T-helper 1 cell (primary cell): ENCODE measurements at regions not wholly inside any gene's neighbourhood (a gene's known extent, or its start where the extent isn't known, plus 50 kb on each side); places are given as distances from the start of the nearest gene placed in this dataset.
A peak's percentile ranks its signal among the peaks of the same experiment; 100 is the strongest.
"Not testable (repeated sequence)": the region's sequence is repeated elsewhere in the genome, so short reads cannot be mapped to it uniquely, and the experiment has no call there.

Experiments used
- DNase-seq, 5 donors: peaks; one replicate each; pipeline ENCODE4 v3.0.0-alpha.2; 2012 to 2020

- not testable (repeated sequence) for DNase-seq
These were observed 174.6 kb downstream of the SPIN4 start for GRCh38 chrX:63176578-63176977.

- DNase-seq = not testable (repeated sequence)
These were observed 177.1 kb downstream of the SPIN4 start for GRCh38 chrX:63173841-63174718.

- DNase-seq = not testable (repeated sequence)
These were observed 181.7 kb downstream of the SPIN4 start for GRCh38 chrX:63169416-63169815.

- DNase-seq = not testable (repeated sequence)
These were observed 182.2 kb downstream of the SPIN4 start for GRCh38 chrX:63168949-63169348.

- DNase-seq = not testable (repeated sequence)
These were observed 184.1 kb downstream of the SPIN4 start for GRCh38 chrX:63167002-63167401.

- not testable (repeated sequence) for DNase-seq
These were observed 190.1 kb downstream of the SPIN4 start for GRCh38 chrX:63160994-63161393.

GRCh38 chrX:63160340-63160739 is 190.8 kb downstream of the SPIN4 start:
- DNase-seq = not testable (repeated sequence)

- DNase-seq = not testable (repeated sequence)
These were observed 205.6 kb downstream of the SPIN4 start for GRCh38 chrX:63145526-63145925.

GRCh38 chrX:63142588-63142987 is 208.5 kb downstream of the SPIN4 start:
- not testable (repeated sequence) for DNase-seq

- not testable (repeated sequence) for DNase-seq
These were observed 215.3 kb downstream of the SPIN4 start for GRCh38 chrX:63135859-63136258.

GRCh38 chrX:63128509-63128908 is 222.6 kb downstream of the SPIN4 start:
- DNase-seq = peak in 1 of 5 donors; percentile 25

- DNase-seq = no peak
These were observed 235.9 kb downstream of the SPIN4 start for GRCh38 chrX:63115196-63115595.

GRCh38 chrX:63101879-63102620 is 249.1 kb downstream of the SPIN4 start:
- DNase-seq = no peak

- no peak for DNase-seq
These were observed 292.9 kb downstream of the SPIN4 start for GRCh38 chrX:63058204-63058603.

- peak in 1 of 5 donors; percentile 3 for DNase-seq
These were observed 300.9 kb downstream of the SPIN4 start for GRCh38 chrX:63050225-63050624.

GRCh38 chrX:63032811-63033210 is 318.3 kb downstream of the SPIN4 start:
- DNase-seq = no peak

GRCh38 chrX:63013549-63013948 is 337.6 kb downstream of the SPIN4 start:
- no peak for DNase-seq

GRCh38 chrX:63012574-63012973 is 338.6 kb downstream of the SPIN4 start:
- no peak for DNase-seq

GRCh38 chrX:63000196-63000595 is 350.9 kb downstream of the SPIN4 start:
- not testable (repeated sequence) for DNase-seq
